ENCODE measurements at regions not wholly inside any gene's neighbourhood (a gene's known extent, or its start where the extent isn't known, plus 50 kb on each side); places are given as distances from the start of the nearest gene placed in this dataset.
"Not testable (repeated sequence)": the region's sequence is repeated elsewhere in the genome, so short reads cannot be mapped to it uniquely, and the experiment has no call there.

DNA sequence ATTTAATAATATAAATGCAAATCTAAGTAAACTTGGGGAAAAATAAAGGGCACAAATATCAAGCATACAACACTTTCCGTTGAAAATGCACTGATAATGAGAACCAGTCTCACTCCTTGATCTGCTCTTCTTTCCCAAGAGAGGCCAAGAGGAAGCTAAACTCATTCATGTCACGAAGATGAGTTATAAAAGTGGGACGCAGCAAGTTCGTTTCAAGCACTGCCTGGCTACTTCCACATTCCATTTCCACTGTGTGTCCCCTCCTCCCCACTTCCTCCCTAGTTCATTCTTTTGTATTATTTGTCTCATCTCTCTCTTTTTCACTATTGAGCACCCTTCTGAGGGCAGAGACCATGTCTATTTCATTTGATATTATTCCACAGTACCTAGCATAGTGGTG, 158.1 kb downstream of the SLC24A2 start:
- H3K4me3 ChIP-seq (ENCODE audit: low read depth in 1 of 2, low read length in 2 of 2): no peak overlapping the region
- no peaks in the 10 kb centered on the region for H3K4me1 ChIP-seq (ENCODE audit: control insufficient read depth in 1 of 2, insufficient read depth in 2 of 2, low read length in 2 of 2)
- no peaks in the 10 kb centered on the region for H3K36me3 ChIP-seq (ENCODE audit: control insufficient read depth in 1 of 2, insufficient read depth in 2 of 2, low read length in 2 of 2)
- no peaks in the 10 kb centered on the region for H3K27me3 ChIP-seq (ENCODE audit: low read depth, low read length)
- H3K9me3 ChIP-seq (ENCODE audit: control insufficient read depth in 1 of 2, low read length in 2 of 2): no peaks in the 10 kb centered on the region
- H3K27ac ChIP-seq (ENCODE audit: low read length): no peak overlapping the region

DNA sequence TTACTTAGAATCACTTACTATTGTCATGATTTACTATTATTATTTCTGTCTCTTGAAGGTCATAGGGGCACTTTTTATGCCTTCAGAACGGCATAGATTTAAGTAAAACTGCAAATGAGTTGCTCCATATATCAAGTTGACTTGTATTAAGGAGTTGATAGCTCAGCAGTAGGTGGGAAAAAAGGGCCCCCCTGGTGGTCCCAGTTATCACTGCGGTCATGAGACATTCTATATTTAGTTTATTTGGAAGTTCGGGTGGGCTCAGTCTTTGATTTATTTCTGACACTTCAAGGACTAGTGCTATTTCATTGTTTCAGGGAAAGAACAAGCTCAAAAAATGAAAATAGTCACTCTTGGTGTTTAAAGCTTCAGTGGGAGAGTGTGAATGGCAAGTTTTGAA, 159.3 kb downstream of the SLC24A2 start:
- no peaks in the 10 kb centered on the region for H3K27me3 ChIP-seq (ENCODE audit: low read depth, low read length)
- H3K27ac ChIP-seq (ENCODE audit: low read length): no peak overlapping the region
- H3K9me3 ChIP-seq (ENCODE audit: control insufficient read depth in 1 of 2, low read length in 2 of 2): no peaks in the 10 kb centered on the region
- H3K4me3 ChIP-seq (ENCODE audit: low read depth in 1 of 2, low read length in 2 of 2): no peak overlapping the region
- H3K4me1 ChIP-seq (ENCODE audit: control insufficient read depth in 1 of 2, insufficient read depth in 2 of 2, low read length in 2 of 2): no peaks in the 10 kb centered on the region
- no peaks in the 10 kb centered on the region for H3K36me3 ChIP-seq (ENCODE audit: control insufficient read depth in 1 of 2, insufficient read depth in 2 of 2, low read length in 2 of 2)

DNA sequence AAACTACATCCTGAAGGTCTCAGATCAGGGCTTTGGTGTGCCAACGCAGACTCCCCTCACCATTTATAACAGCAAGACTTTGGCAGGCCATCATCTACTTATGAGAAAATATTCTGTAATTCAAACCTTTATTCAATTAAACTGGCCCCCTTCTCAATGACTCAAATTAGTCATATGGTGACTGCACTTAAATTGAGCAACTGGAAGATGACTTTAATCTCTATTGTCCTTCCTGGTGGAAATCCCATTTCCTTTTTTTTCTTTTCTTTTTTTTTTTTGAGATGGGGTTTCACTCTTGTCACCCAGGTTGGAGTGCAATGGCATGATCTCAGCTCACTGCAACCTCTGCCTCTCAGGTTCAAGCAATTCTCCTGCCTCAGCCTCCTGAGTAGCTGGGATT, 163.4 kb downstream of the SLC24A2 start:
- H3K36me3 ChIP-seq (ENCODE audit: control insufficient read depth in 1 of 2, insufficient read depth in 2 of 2, low read length in 2 of 2); H3K9me3 ChIP-seq (ENCODE audit: control insufficient read depth in 1 of 2, low read length in 2 of 2); H3K27me3 ChIP-seq (ENCODE audit: low read depth, low read length); H3K4me3 ChIP-seq (ENCODE audit: low read depth in 1 of 2, low read length in 2 of 2); H3K27ac ChIP-seq (ENCODE audit: low read length); H3K4me1 ChIP-seq (ENCODE audit: control insufficient read depth in 1 of 2, insufficient read depth in 2 of 2, low read length in 2 of 2): not testable (repeated sequence)

DNA sequence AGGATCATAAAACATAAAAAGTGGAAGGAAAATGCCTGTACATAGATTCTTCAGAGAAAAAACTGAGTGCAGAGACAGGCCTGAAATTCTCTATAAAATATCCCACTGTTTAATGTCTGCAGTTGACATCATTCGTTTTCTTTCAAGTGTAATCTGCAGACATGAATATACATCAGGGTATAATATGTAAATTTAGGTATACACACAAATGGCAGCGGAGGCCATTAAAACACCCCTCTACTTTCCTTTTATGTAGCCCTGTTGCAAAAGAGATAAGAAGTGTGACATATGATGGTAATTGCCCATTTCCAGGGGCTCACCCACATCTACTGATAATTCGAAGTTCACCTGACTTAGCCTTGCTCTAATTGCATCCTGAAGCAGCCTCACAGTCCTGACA, 164.3 kb downstream of the SLC24A2 start:
- Histone ChIP-seq H3K4me1 (ENCODE audit: control insufficient read depth in 1 of 2, insufficient read depth in 2 of 2, low read length in 2 of 2) (no peaks in the 10 kb centered on the region), H3K27me3 (ENCODE audit: low read depth, low read length) (no peaks in the 10 kb centered on the region), H3K27ac (ENCODE audit: low read length) (no peak overlapping the region), H3K36me3 (ENCODE audit: control insufficient read depth in 1 of 2, insufficient read depth in 2 of 2, low read length in 2 of 2) (no peaks in the 10 kb centered on the region), H3K4me3 (ENCODE audit: low read depth in 1 of 2, low read length in 2 of 2) (no peak overlapping the region), H3K9me3 (ENCODE audit: control insufficient read depth in 1 of 2, low read length in 2 of 2) (no peaks in the 10 kb centered on the region)

DNA sequence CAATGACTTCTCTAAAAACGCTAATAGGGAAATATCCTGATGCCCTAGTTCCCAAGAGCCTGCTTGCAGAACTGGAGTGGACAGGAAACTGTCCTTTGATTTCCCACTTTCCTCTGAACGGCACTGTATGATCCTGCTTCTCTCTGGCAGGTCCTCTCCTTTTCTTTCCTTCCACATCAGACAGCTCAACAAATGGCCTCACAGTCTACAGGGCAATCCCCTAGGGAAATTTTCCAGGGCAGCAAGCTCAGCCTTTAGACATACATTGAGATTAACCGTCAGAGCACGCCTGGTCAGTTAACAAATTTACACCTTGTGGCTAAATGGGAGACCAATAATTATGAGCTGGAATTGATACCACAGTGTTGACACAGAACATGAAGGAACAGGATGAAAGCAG, 164.9 kb downstream of the SLC24A2 start:
- Histone ChIP-seq H3K9me3 (ENCODE audit: control insufficient read depth in 1 of 2, low read length in 2 of 2) (no peaks in the 10 kb centered on the region), H3K4me1 (ENCODE audit: control insufficient read depth in 1 of 2, insufficient read depth in 2 of 2, low read length in 2 of 2) (no peaks in the 10 kb centered on the region), H3K36me3 (ENCODE audit: control insufficient read depth in 1 of 2, insufficient read depth in 2 of 2, low read length in 2 of 2) (no peaks in the 10 kb centered on the region), H3K27ac (ENCODE audit: low read length) (no peak overlapping the region), H3K4me3 (ENCODE audit: low read depth in 1 of 2, low read length in 2 of 2) (no peak overlapping the region), H3K27me3 (ENCODE audit: low read depth, low read length) (no peaks in the 10 kb centered on the region)

DNA sequence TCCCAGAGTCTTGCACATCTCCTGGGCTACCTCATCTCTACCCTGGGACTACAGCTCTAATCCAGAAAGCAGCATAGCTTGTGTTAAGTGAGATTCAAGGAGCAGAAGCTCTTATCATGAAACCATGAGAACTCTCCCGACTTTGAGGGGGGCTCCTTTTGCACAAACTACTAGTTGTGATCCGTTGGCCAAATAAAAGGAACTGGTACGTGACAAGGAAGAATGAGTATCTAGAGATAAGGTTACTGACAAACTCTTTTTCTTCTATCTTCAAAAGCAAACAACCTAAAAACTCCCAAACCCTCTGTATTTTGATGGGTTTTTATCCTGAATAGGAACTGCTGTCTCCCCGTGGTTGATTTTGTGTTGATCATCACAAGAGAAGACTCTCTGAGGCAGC, 168.5 kb downstream of the SLC24A2 start:
- no peaks in the 10 kb centered on the region for H3K36me3 ChIP-seq (ENCODE audit: control insufficient read depth in 1 of 2, insufficient read depth in 2 of 2, low read length in 2 of 2)
- no peak overlapping the region for H3K4me3 ChIP-seq (ENCODE audit: low read depth in 1 of 2, low read length in 2 of 2)
- no peaks in the 10 kb centered on the region for H3K9me3 ChIP-seq (ENCODE audit: control insufficient read depth in 1 of 2, low read length in 2 of 2)
- H3K4me1 ChIP-seq (ENCODE audit: control insufficient read depth in 1 of 2, insufficient read depth in 2 of 2, low read length in 2 of 2): no peaks in the 10 kb centered on the region
- H3K27ac ChIP-seq (ENCODE audit: low read length): no peak overlapping the region
- no peaks in the 10 kb centered on the region for H3K27me3 ChIP-seq (ENCODE audit: low read depth, low read length)

DNA sequence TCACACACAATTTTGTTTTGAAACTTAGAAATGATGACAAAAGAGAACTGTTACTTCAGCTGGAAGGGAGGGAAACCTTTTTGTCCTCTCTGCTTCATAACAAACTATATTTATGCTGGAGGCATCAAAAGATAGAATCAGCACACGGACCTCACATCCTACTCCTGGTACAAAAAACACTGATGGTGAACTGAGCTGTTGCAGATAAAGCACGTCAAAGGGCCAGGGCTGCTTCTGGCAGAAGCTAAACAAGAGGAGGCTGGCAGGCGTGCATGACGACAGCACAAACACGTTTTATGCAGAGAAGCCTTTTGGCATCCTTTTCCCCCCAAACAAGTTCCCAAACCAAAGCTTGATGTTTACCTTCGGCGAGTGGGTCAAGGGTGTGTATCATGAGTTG, 169.6 kb downstream of the SLC24A2 start:
- H3K4me1 ChIP-seq (ENCODE audit: control insufficient read depth in 1 of 2, insufficient read depth in 2 of 2, low read length in 2 of 2): no peaks in the 10 kb centered on the region
- no peaks in the 10 kb centered on the region for H3K9me3 ChIP-seq (ENCODE audit: control insufficient read depth in 1 of 2, low read length in 2 of 2)
- H3K36me3 ChIP-seq (ENCODE audit: control insufficient read depth in 1 of 2, insufficient read depth in 2 of 2, low read length in 2 of 2): no peaks in the 10 kb centered on the region
- no peak overlapping the region for H3K27ac ChIP-seq (ENCODE audit: low read length)
- H3K27me3 ChIP-seq (ENCODE audit: low read depth, low read length): no peaks in the 10 kb centered on the region
- no peak overlapping the region for H3K4me3 ChIP-seq (ENCODE audit: low read depth in 1 of 2, low read length in 2 of 2)

DNA sequence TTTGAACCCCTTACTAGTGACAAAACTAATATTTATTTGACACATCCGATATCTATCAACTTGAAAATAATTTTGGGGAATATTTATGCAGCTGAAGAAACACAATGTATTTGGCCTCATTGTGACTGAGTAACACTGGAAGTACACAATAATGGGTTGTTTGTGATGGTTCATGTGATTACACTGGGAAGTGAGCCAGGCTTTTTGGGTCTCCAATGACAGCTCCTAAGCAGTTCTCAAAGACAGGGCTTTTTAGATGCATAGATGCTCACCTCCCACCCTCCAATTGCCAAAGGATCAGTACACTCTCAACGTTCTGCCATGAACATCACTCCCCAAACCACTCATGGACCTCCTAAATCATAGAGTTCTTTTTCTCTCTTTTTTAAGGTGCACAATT, 170.0 kb downstream of the SLC24A2 start:
- H3K9me3 ChIP-seq (ENCODE audit: control insufficient read depth in 1 of 2, low read length in 2 of 2): no peaks in the 10 kb centered on the region
- no peak overlapping the region for H3K27ac ChIP-seq (ENCODE audit: low read length)
- H3K36me3 ChIP-seq (ENCODE audit: control insufficient read depth in 1 of 2, insufficient read depth in 2 of 2, low read length in 2 of 2): no peaks in the 10 kb centered on the region
- no peaks in the 10 kb centered on the region for H3K4me1 ChIP-seq (ENCODE audit: control insufficient read depth in 1 of 2, insufficient read depth in 2 of 2, low read length in 2 of 2)
- H3K27me3 ChIP-seq (ENCODE audit: low read depth, low read length): no peaks in the 10 kb centered on the region
- no peak overlapping the region for H3K4me3 ChIP-seq (ENCODE audit: low read depth in 1 of 2, low read length in 2 of 2)

DNA sequence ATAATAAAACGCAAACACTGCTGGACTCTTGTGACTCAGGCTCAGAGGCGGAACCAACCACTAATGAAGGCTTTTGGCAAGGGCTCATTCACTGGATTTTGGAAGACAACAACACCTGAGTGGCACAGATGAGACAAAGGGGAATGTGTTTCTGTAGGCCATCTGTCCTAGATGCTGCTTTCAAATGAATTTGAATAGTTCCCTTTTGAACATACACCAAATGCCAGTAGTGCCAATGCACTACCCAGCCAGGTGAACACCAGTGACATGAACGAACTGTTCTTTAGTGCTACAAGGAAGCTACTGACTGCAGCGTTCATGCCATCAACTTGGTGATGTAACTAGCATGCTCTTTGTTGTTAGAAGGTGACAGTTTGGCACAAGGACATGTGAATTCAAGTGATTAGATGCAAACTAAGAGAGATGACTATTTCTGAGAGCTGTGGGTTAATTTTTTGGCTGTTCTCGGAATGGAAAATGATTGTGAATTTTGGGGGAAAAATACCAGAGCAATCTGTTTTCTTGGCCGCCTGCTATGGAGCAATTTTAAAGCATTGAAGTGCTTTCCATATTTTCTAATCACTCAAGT, 173.7 kb downstream of the SLC24A2 start:
- H3K4me3 ChIP-seq (ENCODE audit: low read depth in 1 of 2, low read length in 2 of 2): no peak overlapping the region
- H3K27me3 ChIP-seq (ENCODE audit: low read depth, low read length): no peaks in the 10 kb centered on the region
- H3K4me1 ChIP-seq (ENCODE audit: control insufficient read depth in 1 of 2, insufficient read depth in 2 of 2, low read length in 2 of 2): no peaks in the 10 kb centered on the region
- H3K9me3 ChIP-seq (ENCODE audit: control insufficient read depth in 1 of 2, low read length in 2 of 2): no peaks in the 10 kb centered on the region
- no peak overlapping the region for H3K27ac ChIP-seq (ENCODE audit: low read length)
- no peaks in the 10 kb centered on the region for H3K36me3 ChIP-seq (ENCODE audit: control insufficient read depth in 1 of 2, insufficient read depth in 2 of 2, low read length in 2 of 2)

DNA sequence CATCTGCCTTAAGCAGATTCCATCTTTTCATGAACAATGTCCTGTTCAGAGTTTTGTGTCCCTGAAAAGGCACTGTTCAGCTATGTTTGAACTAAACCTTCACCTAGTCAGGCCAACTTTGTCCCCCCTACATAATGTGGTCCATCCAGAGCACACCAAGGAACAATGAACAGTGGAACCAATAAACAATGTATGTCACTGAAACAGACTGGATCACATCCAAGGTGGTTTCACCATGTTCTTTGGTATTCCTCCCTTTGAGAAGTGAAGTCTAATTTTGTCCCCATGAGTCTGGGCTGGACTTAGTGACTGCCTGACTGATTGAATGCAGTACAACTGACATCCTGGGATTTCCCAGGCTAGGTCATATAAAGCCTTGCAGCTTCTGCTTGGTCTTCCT, 174.5 kb downstream of the SLC24A2 start:
- Histone ChIP-seq H3K27me3 (ENCODE audit: low read depth, low read length) (no peaks in the 10 kb centered on the region), H3K36me3 (ENCODE audit: control insufficient read depth in 1 of 2, insufficient read depth in 2 of 2, low read length in 2 of 2) (no peaks in the 10 kb centered on the region), H3K4me1 (ENCODE audit: control insufficient read depth in 1 of 2, insufficient read depth in 2 of 2, low read length in 2 of 2) (no peaks in the 10 kb centered on the region), H3K4me3 (ENCODE audit: low read depth in 1 of 2, low read length in 2 of 2) (no peak overlapping the region), H3K27ac (ENCODE audit: low read length) (no peak overlapping the region), H3K9me3 (ENCODE audit: control insufficient read depth in 1 of 2, low read length in 2 of 2) (no peaks in the 10 kb centered on the region)

DNA sequence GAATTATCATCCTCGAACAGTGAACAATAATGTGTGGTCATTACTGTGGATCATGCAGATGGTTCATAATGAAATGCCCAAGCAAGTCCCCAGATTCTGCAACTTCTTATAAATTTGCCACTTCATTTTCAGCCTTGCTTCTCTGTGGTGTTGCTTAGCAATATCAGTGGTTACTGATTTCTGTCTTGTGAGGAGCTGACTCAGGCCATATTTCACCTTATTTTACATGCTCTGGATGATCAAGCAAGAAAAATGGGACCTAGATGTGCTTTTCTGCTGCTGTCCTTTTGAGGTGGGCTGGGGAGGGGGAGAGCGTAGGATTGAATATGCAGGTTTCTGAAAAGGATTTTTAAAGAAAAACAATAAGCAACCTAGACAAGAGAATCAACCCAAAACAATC, 188.3 kb downstream of the SLC24A2 start:
- no peaks in the 10 kb centered on the region for H3K36me3 ChIP-seq (ENCODE audit: control insufficient read depth in 1 of 2, insufficient read depth in 2 of 2, low read length in 2 of 2)
- H3K27ac ChIP-seq (ENCODE audit: low read length): no peak overlapping the region
- H3K9me3 ChIP-seq (ENCODE audit: control insufficient read depth in 1 of 2, low read length in 2 of 2): no peaks in the 10 kb centered on the region
- H3K27me3 ChIP-seq (ENCODE audit: low read depth, low read length): no peaks in the 10 kb centered on the region
- no peak overlapping the region for H3K4me3 ChIP-seq (ENCODE audit: low read depth in 1 of 2, low read length in 2 of 2)
- H3K4me1 ChIP-seq (ENCODE audit: control insufficient read depth in 1 of 2, insufficient read depth in 2 of 2, low read length in 2 of 2): no peaks in the 10 kb centered on the region

DNA sequence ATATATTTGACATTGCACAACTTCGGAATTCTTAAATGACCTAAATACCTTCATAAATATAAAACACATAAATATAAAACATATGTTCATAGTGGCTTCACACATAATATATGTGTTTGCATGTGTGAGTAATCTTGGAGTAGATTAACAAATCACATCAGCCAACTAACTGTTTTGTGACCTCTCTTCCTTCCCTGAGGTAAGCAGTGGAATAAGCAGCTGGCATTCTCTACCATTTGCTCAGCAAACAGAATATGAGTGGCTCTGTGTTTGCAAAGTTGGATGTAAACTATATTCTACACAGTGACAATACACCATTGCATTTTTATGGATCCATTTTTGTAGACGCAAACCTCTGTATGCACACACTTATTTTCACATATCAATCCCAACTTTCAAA, 189.9 kb downstream of the ACER2 start:
- H3K9me3 ChIP-seq (ENCODE audit: control insufficient read depth in 1 of 2, low read length in 2 of 2): no peaks in the 10 kb centered on the region
- no peak overlapping the region for H3K4me3 ChIP-seq (ENCODE audit: low read depth in 1 of 2, low read length in 2 of 2)
- H3K27ac ChIP-seq (ENCODE audit: low read length): no peak overlapping the region
- H3K4me1 ChIP-seq (ENCODE audit: control insufficient read depth in 1 of 2, insufficient read depth in 2 of 2, low read length in 2 of 2): no peaks in the 10 kb centered on the region
- H3K27me3 ChIP-seq (ENCODE audit: low read depth, low read length): no peaks in the 10 kb centered on the region
- H3K36me3 ChIP-seq (ENCODE audit: control insufficient read depth in 1 of 2, insufficient read depth in 2 of 2, low read length in 2 of 2): no peaks in the 10 kb centered on the region

Data from muscle layer of duodenum (tissue), 2 donors.